Parathyroid adenoma (tissue), 2 donors: ENCODE measurements at regions not wholly inside any gene's neighbourhood (a gene's known extent, or its start where the extent isn't known, plus 50 kb on each side); places are given as distances from the start of the nearest gene placed in this dataset.
"Not testable (repeated sequence)": the region's sequence is repeated elsewhere in the genome, so short reads cannot be mapped to it uniquely, and the experiment has no call there.

Experiments
- H2AFZ ChIP-seq: fragments of 300-600 bp; sonication (generic); one replicate; pipeline ENCODE4 v1.7.0; 2017; ENCODE audit warnings: antibody characterized with exemption, mild to moderate bottlenecking
- H3K27ac ChIP-seq: fragments of 300-600 bp; sonication (generic); one replicate; pipeline ENCODE4 v1.7.0; 2017
- H3K27me3 ChIP-seq: fragments of 300-600 bp; sonication (generic); one replicate; pipeline ENCODE4 v1.7.0; 2017; ENCODE audit warnings: low read length; ENCODE audit not compliant: control insufficient read depth, insufficient read depth
- H3K36me3 ChIP-seq: fragments of 300-600 bp; sonication (generic); one replicate; pipeline ENCODE4 v1.7.0; 2017; ENCODE audit warnings: low read length; ENCODE audit not compliant: control insufficient read depth, insufficient read depth
- H3K4me1 ChIP-seq: fragments of 300-600 bp; sonication (generic); one replicate; pipeline ENCODE4 v1.7.0; 2017; ENCODE audit warnings: control low read depth
- H3K4me2 ChIP-seq: fragments of 300-600 bp; sonication (generic); one replicate; pipeline ENCODE4 v1.7.0; 2017; ENCODE audit warnings: low read length
- H3K4me3 ChIP-seq: fragments of 300-600 bp; sonication (generic); one replicate; pipeline ENCODE4 v1.7.0; 2017; ENCODE audit warnings: low read depth, low read length
- H3K79me2 ChIP-seq: fragments of 300-600 bp; sonication (generic); one replicate; pipeline ENCODE4 v1.7.0; 2017; ENCODE audit warnings: control low read depth
- H3K9ac ChIP-seq: fragments of 300-600 bp; sonication (generic); one replicate; pipeline ENCODE4 v1.7.0; 2017; ENCODE audit warnings: mild to moderate bottlenecking
- H3K9me3 ChIP-seq: fragments of 300-600 bp; sonication (generic); one replicate; pipeline ENCODE4 v1.7.0; 2017; ENCODE audit warnings: low read length; ENCODE audit not compliant: control insufficient read depth
- CTCF ChIP-seq: fragments of 300-600 bp; sonication (generic); IDR thresholded peaks from one replicate; pipeline ENCODE4 v1.7.0; 2017; ENCODE audit warnings: antibody characterized with exemption, mild to moderate bottlenecking
- donor health status: primary hyperparathyroidism.

DNA sequence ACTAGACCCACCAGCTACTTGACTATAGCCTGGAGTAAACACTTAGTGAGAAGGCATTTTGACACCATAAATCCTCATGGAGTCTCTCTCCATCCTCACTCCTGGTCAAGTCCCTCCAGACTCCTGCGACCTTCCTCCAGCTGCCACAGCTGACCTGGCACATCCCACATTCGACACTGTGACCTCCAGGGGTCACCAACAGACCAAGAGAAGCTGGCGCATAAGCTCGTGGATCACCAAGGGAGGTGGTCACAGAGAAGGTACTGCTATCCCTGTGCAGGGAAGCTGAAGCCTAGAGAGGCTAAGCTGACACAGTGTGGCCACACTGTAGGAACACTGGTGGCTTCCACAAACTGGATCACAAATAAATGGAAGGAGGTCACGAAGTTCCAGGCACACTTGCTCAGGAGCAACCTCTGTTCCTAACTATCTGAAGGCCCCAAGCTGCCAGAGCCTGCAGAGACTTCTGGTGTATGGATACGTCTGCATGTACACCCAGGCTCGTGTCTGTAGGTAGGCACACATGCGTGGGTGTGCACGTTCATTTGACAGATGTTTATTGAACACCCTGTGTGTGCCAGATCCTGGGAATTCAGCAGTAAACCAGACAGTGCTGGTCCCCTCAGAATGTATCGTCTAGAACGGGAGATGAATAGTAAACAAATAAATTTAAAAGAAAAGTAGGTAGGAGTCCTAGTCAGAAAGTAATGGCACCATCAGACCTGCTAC lies 104.4 kb downstream of the C5orf15 start:
- no peaks in the 10 kb centered on the region for H3K27me3 ChIP-seq
- H3K4me1 ChIP-seq = no peaks in the 10 kb centered on the region
- H3K27ac ChIP-seq = no peak overlapping the region
- H2AFZ ChIP-seq = no peak overlapping the region
- H3K36me3 ChIP-seq = no peaks in the 10 kb centered on the region
- H3K79me2 ChIP-seq = no peaks in the 10 kb centered on the region
- H3K4me2 ChIP-seq = no peak overlapping the region
- H3K4me3 ChIP-seq = no peak overlapping the region
- H3K9me3 ChIP-seq = no peaks in the 10 kb centered on the region
- TF ChIP-seq CTCF = no peak
- H3K9ac ChIP-seq = no peak overlapping the region

DNA sequence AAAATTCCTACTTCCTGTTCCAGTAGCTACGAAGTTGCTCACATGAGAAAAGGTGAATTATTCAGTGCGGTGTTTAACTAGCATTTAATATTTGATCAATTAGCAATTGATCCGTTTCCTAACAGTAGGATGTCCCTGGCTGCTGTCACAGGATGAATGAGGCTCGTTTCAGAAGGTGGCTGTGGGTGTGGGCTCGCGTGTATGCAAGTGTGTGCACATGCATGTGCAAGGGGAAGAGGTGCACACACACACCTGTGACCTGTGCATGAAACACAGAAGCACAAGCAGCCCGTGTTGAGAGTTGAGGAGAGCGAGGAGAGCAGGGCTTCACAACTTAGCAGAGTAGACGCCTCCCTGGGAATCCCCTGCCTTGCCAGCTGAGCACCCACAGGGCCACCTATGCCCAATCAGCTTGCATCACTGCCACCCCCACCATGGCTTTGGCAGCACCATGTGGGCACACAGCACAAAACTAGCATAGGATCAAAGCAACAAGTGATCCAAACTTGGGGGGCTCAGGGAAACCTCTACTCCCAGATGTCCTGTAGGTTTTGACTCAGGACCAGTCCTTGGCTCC lies 107.2 kb downstream of the C5orf15 start:
- H2AFZ ChIP-seq = no peak overlapping the region
- H3K4me2 ChIP-seq = no peak overlapping the region
- TF ChIP-seq CTCF = no peak
- H3K27ac ChIP-seq = no peak overlapping the region
- no peaks in the 10 kb centered on the region for H3K36me3 ChIP-seq
- H3K4me3 ChIP-seq = no peak overlapping the region
- no peaks in the 10 kb centered on the region for H3K9me3 ChIP-seq
- H3K9ac ChIP-seq = no peak overlapping the region
- H3K79me2 ChIP-seq = no peaks in the 10 kb centered on the region
- no peaks in the 10 kb centered on the region for H3K4me1 ChIP-seq
- H3K27me3 ChIP-seq = no peaks in the 10 kb centered on the region

DNA sequence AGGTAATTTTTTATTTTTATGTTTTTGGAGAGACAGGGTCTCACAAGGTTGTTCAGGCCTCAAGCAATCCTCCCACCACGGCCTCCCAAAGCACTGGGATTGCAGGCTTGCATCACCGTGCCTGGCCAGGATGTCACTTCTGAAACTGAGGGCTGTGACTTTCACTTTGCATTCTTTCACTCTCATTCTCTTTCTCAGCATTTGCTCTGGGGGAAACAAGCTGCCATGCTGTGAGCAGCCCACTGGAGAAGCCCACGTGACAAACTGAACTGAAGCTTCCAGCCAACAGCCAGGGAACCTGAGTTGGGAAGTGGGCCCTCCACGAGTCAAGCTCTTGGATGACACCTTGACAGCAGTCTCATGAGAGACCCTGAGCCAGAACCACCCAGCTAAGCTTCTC lies 109.4 kb downstream of the C5orf15 start:
- Histone ChIP-seq H3K9ac (no peak overlapping the region), H2AFZ (no peak overlapping the region), H3K4me3 (no peak overlapping the region), H3K36me3 (no peaks in the 10 kb centered on the region), H3K27me3 (no peaks in the 10 kb centered on the region), H3K4me2 (no peak overlapping the region), H3K27ac (no peak overlapping the region), H3K4me1 (no peaks in the 10 kb centered on the region), H3K9me3 (no peaks in the 10 kb centered on the region), H3K79me2 (no peaks in the 10 kb centered on the region)
- no peak for TF ChIP-seq CTCF

- not testable (repeated sequence) for H3K36me3 ChIP-seq, H3K4me3 ChIP-seq, H3K9me3 ChIP-seq, H3K79me2 ChIP-seq, H3K27me3 ChIP-seq, H3K4me2 ChIP-seq, H3K9ac ChIP-seq, H2AFZ ChIP-seq, H3K4me1 ChIP-seq, H3K27ac ChIP-seq
Observed at GRCh38 chr5:133857595-133858313, 110.7 kb downstream of the C5orf15 start.

GRCh38 chr5:133854554-133854953 lies 113.9 kb downstream of the C5orf15 start:
- H3K4me1 ChIP-seq = no peaks in the 10 kb centered on the region
- no peak overlapping the region for H3K4me3 ChIP-seq
- no peak overlapping the region for H3K27ac ChIP-seq
- no peaks in the 10 kb centered on the region for H3K9me3 ChIP-seq
- no peak overlapping the region for H3K4me2 ChIP-seq
- TF ChIP-seq CTCF = no peak
- H2AFZ ChIP-seq = no peak overlapping the region
- no peak overlapping the region for H3K9ac ChIP-seq
- no peaks in the 10 kb centered on the region for H3K79me2 ChIP-seq
- no peaks in the 10 kb centered on the region for H3K36me3 ChIP-seq
- H3K27me3 ChIP-seq = no peaks in the 10 kb centered on the region
